SK-N-SH treated with all-trans-retinoic acid at 6 μM for 48 hours (cell line): ENCODE measurements at regions not wholly inside any gene's neighbourhood (a gene's known extent, or its start where the extent isn't known, plus 50 kb on each side); places are given as distances from the start of the nearest gene placed in this dataset.

Experiments used
- ATAC-seq: fragments of 200-7000 bp; cut with Tn5 transposase; 3 replicates; pipeline ENCODE4 v1.9.1; 2020; ENCODE audit warnings: mild to moderate bottlenecking, moderate library complexity
- BACH2 ChIP-seq: fragments of 250-450 bp; sonication (Bioruptor Pico); IDR thresholded peaks from 2 replicates; pipeline ENCODE4 v1.9.0; 2021; ENCODE audit warnings: mild to moderate bottlenecking, borderline replicate concordance
- CSDC2 ChIP-seq: fragments of 250-450 bp; sonication (Bioruptor Pico); IDR thresholded peaks from 2 replicates; pipeline ENCODE4 v1.5.0; 2020; ENCODE audit warnings: mild to moderate bottlenecking, moderate library complexity
- ESRRG ChIP-seq: fragments of 250-450 bp; sonication (Bioruptor Pico); IDR thresholded peaks from 2 replicates; pipeline ENCODE4 v1.6.1; 2021; ENCODE audit warnings: mild to moderate bottlenecking
- GLIS3 ChIP-seq: fragments of 250-450 bp; sonication (Bioruptor Pico); IDR thresholded peaks from 2 replicates; pipeline ENCODE4 v1.5.0; 2020; ENCODE audit warnings: mild to moderate bottlenecking, moderate library complexity
- ISL1 ChIP-seq: fragments of 250-450 bp; sonication (Bioruptor Pico); IDR thresholded peaks from 2 replicates; pipeline ENCODE4 v2.1.2; 2022; ENCODE audit warnings: mild to moderate bottlenecking, moderate library complexity
- OSR1 ChIP-seq: fragments of 250-450 bp; sonication (Bioruptor Pico); IDR thresholded peaks from 2 replicates; pipeline ENCODE4 v1.8.0; 2022; ENCODE audit warnings: moderate library complexity, mild to moderate bottlenecking, inconsistent platforms
- PPARA ChIP-seq: fragments of 250-450 bp; sonication (Bioruptor Pico); IDR thresholded peaks from 2 replicates; pipeline ENCODE4 v1.5.0; 2020; ENCODE audit warnings: mild to moderate bottlenecking, borderline replicate concordance
- RARB ChIP-seq: fragments of 250-450 bp; sonication (Bioruptor Pico); IDR thresholded peaks from 2 replicates; pipeline ENCODE4 v1.8.0; 2021; ENCODE audit warnings: mild to moderate bottlenecking, moderate library complexity
- SNAI2 ChIP-seq: fragments of 250-450 bp; sonication (Bioruptor Pico); IDR thresholded peaks from 2 replicates; pipeline ENCODE4 v1.5.0; 2020; ENCODE audit warnings: mild to moderate bottlenecking, moderate library complexity
- TCF4 ChIP-seq: fragments of 250-450 bp; sonication (Bioruptor Pico); IDR thresholded peaks from 2 replicates; pipeline ENCODE4 v1.8.0; 2021; ENCODE audit warnings: mild to moderate bottlenecking, moderate library complexity, borderline replicate concordance
- TOX ChIP-seq: fragments of 250-450 bp; sonication (Bioruptor Pico); IDR thresholded peaks from 2 replicates; pipeline ENCODE4 v1.8.0; 2021; ENCODE audit warnings: mild to moderate bottlenecking, moderate library complexity, borderline replicate concordance
- ZC3H10 ChIP-seq: fragments of 250-450 bp; sonication (Bioruptor Pico); IDR thresholded peaks from 2 replicates; pipeline ENCODE4 v1.5.1; 2021; ENCODE audit warnings: mild to moderate bottlenecking, moderate library complexity
- ZFP3 ChIP-seq: fragments of 250-450 bp; sonication (Bioruptor Pico); IDR thresholded peaks from 2 replicates; pipeline ENCODE4 v1.5.0; 2020; ENCODE audit warnings: mild to moderate bottlenecking, moderate library complexity
- ZFP30 ChIP-seq: fragments of 450-650 bp; formaldehyde crosslinking; IDR thresholded peaks from 2 replicates; pipeline ENCODE4 v1.5.0; 2022; ENCODE audit warnings: mild to moderate bottlenecking, moderate library complexity
- ZNF565 ChIP-seq: fragments of 450-650 bp; formaldehyde crosslinking; conservative IDR thresholded peaks from 2 replicates; pipeline ENCODE4 v1.5.0; 2020; ENCODE audit warnings: low read depth, mild to moderate bottlenecking, moderate library complexity
- ZNF8 ChIP-seq: fragments of 450-650 bp; formaldehyde crosslinking; IDR thresholded peaks from 2 replicates; pipeline ENCODE4 v1.5.0; 2020; ENCODE audit warnings: mild to moderate bottlenecking, moderate library complexity
- TF ChIP-seq, protein P1 (sequence below): fragments of 250-450 bp; sonication (Bioruptor Pico); IDR thresholded peaks from 2 replicates; pipeline ENCODE4 v1.8.0; 2021; ENCODE audit warnings: low read depth, mild to moderate bottlenecking, moderate library complexity, borderline replicate concordance
- TF ChIP-seq, protein P2 (sequence below): fragments of 250-450 bp; sonication (Bioruptor Pico); IDR thresholded peaks from 2 replicates; pipeline ENCODE4 v1.5.0; 2020; ENCODE audit warnings: mild to moderate bottlenecking, moderate library complexity
- TF ChIP-seq, protein P3 (sequence below): fragments of 250-450 bp; sonication (Bioruptor Pico); IDR thresholded peaks from 2 replicates; pipeline ENCODE4 v1.5.1; 2020; ENCODE audit warnings: low read depth, mild to moderate bottlenecking, moderate library complexity
- TF ChIP-seq, protein P4 (sequence below): fragments of 250-450 bp; sonication (Bioruptor Pico); IDR thresholded peaks from 2 replicates; pipeline ENCODE4 v1.5.1; 2021; ENCODE audit warnings: mild to moderate bottlenecking, moderate library complexity
- TF ChIP-seq, protein P5 (sequence below): fragments of 250-450 bp; sonication (Bioruptor Pico); IDR thresholded peaks from 2 replicates; pipeline ENCODE4 v1.8.0; 2020; ENCODE audit warnings: mild to moderate bottlenecking, moderate library complexity, borderline replicate concordance

DNA sequence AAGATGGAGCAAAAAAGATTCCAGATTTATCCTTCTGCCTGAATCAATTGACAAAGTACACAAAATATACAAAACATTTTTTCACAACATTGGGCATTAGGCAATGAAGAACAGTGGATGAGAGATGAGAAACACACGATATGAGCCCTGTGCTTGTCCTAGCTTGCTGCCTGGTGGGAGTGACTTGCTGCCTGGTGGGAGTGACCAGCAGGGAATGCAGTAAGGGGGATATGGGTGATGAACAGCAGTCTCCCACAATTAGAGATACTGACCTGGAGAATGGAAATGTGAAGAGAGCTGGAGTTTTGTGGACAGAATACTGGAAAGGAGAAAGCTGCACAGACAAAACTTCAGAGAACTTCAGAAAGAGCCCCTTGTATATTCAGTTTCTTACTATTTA is 629.4 kb upstream of the FRG1 start:
- ATAC-seq = no peak
- no peak for TF ChIP-seq ZFP30
- TF ChIP-seq RARB (CRISPR knock-in tag) = no peak
- TF ChIP-seq ZNF8 (CRISPR knock-in tag) = no peak
- TF ChIP-seq, protein P1, sequence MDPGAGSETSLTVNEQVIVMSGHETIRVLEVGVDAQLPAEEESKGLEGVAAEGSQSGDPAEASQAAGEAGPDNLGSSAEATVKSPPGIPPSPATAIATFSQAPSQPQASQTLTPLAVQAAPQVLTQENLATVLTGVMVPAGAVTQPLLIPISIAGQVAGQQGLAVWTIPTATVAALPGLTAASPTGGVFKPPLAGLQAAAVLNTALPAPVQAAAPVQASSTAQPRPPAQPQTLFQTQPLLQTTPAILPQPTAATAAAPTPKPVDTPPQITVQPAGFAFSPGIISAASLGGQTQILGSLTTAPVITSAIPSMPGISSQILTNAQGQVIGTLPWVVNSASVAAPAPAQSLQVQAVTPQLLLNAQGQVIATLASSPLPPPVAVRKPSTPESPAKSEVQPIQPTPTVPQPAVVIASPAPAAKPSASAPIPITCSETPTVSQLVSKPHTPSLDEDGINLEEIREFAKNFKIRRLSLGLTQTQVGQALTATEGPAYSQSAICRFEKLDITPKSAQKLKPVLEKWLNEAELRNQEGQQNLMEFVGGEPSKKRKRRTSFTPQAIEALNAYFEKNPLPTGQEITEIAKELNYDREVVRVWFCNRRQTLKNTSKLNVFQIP (CRISPR knock-in tag) = no peak
- TF ChIP-seq CSDC2 (CRISPR knock-in tag) = no peak
- TF ChIP-seq, protein P2, sequence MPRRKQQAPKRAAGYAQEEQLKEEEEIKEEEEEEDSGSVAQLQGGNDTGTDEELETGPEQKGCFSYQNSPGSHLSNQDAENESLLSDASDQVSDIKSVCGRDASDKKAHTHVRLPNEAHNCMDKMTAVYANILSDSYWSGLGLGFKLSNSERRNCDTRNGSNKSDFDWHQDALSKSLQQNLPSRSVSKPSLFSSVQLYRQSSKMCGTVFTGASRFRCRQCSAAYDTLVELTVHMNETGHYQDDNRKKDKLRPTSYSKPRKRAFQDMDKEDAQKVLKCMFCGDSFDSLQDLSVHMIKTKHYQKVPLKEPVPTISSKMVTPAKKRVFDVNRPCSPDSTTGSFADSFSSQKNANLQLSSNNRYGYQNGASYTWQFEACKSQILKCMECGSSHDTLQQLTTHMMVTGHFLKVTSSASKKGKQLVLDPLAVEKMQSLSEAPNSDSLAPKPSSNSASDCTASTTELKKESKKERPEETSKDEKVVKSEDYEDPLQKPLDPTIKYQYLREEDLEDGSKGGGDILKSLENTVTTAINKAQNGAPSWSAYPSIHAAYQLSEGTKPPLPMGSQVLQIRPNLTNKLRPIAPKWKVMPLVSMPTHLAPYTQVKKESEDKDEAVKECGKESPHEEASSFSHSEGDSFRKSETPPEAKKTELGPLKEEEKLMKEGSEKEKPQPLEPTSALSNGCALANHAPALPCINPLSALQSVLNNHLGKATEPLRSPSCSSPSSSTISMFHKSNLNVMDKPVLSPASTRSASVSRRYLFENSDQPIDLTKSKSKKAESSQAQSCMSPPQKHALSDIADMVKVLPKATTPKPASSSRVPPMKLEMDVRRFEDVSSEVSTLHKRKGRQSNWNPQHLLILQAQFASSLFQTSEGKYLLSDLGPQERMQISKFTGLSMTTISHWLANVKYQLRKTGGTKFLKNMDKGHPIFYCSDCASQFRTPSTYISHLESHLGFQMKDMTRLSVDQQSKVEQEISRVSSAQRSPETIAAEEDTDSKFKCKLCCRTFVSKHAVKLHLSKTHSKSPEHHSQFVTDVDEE = no peak
- TF ChIP-seq, protein P3, sequence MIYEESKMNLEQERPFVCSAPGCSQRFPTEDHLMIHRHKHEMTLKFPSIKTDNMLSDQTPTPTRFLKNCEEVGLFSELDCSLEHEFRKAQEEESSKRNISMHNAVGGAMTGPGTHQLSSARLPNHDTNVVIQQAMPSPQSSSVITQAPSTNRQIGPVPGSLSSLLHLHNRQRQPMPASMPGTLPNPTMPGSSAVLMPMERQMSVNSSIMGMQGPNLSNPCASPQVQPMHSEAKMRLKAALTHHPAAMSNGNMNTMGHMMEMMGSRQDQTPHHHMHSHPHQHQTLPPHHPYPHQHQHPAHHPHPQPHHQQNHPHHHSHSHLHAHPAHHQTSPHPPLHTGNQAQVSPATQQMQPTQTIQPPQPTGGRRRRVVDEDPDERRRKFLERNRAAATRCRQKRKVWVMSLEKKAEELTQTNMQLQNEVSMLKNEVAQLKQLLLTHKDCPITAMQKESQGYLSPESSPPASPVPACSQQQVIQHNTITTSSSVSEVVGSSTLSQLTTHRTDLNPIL (CRISPR knock-in tag) = no peak
- TF ChIP-seq TCF4 (CRISPR knock-in tag) = no peak
- TF ChIP-seq, protein P4, sequence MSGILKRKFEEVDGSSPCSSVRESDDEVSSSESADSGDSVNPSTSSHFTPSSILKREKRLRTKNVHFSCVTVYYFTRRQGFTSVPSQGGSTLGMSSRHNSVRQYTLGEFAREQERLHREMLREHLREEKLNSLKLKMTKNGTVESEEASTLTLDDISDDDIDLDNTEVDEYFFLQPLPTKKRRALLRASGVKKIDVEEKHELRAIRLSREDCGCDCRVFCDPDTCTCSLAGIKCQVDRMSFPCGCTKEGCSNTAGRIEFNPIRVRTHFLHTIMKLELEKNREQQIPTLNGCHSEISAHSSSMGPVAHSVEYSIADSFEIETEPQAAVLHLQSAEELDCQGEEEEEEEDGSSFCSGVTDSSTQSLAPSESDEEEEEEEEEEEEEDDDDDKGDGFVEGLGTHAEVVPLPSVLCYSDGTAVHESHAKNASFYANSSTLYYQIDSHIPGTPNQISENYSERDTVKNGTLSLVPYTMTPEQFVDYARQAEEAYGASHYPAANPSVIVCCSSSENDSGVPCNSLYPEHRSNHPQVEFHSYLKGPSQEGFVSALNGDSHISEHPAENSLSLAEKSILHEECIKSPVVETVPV (CRISPR knock-in tag) = no peak
- TF ChIP-seq, all 23 proteins: peak for 0

DNA sequence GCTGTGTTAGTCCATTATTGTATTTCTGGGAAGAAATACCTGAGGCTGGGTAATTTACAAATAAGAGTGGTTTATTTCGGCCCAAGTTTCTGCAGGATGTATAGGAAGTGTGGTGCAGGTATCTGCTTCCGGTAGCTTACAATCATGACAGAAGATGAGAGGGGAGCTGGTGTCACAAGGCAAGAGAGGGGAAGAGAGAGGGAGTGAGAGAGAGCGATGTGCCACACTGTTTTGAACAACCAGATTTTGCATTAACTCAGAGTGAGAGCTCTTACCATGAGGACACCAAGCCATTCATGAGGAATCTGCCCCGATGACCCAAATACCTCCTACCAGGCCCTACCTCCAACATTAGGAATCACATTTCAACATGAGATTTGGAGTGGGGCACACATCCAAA is 627.6 kb upstream of the FRG1 start:
- TF ChIP-seq ZNF565 (CRISPR knock-in tag) (no peak), PPARA (CRISPR knock-in tag) (no peak)
- TF ChIP-seq, all 23 proteins: peak for 0
- ATAC-seq = no peak

DNA sequence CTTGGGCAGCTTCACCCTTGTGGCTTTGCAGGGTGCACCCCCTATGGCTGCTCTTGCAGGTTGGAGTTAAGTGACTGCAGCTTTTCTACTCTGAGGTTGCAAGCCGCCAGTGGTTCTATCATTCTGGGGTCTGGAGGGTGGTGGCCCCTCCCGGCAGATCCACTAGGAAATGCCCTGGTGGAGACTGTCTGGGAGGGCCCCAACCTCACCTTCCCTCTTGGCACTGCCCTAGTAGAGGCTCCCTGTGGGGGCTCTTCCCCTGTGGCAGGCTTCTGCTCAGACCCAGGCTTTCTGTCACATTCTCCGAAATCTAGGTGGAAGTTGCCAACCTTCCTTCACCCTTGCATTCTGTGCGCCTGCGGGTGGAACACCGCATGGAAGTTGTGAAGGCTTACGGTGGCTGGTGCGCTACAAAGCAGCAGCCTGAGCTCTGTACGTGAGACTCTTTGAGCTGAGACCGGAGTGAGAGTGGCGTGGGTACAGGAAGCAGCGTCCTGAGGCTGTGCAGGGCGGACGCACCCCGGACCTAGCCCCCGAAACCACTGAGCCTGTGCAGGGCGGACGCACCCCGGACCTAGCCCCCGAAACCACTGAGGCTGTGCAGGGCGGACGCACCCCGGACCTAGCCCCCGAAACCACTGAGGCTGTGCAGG is 626.7 kb upstream of the FRG1 start:
- ATAC-seq = no peak
- TF ChIP-seq ESRRG (CRISPR knock-in tag) = no peak
- TF ChIP-seq ZC3H10 (CRISPR knock-in tag) = no peak
- no peak for TF ChIP-seq OSR1 (CRISPR knock-in tag)
- no peak for TF ChIP-seq GLIS3 (CRISPR knock-in tag)
- TF ChIP-seq BACH2 = no peak
- TF ChIP-seq ZNF565 (CRISPR knock-in tag) = no peak
- no peak for TF ChIP-seq ZFP30
- no peak for TF ChIP-seq ZFP3
- TF ChIP-seq, protein P4 (CRISPR knock-in tag) = no peak

DNA sequence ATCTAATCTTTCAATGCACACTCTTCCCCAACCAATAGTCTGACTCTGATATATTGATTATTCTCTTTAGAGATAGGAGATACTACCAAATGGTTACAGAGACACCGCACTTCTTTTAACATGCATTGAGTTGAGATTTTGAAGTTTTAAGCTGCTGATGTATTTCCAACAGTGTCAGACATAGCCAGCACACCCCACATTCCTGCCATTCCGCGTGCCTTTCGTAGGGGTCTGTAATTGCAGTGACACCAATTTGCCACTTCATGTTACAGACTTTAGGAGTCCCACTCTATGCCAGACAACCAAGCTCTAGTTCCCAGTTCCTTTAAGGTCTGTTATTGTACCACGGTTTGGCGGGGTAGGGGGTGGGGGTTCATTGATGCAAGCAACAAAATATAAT is 618.2 kb upstream of the FRG1 start:
- no peak for TF ChIP-seq GLIS3 (CRISPR knock-in tag)
- ATAC-seq = no peak

DNA sequence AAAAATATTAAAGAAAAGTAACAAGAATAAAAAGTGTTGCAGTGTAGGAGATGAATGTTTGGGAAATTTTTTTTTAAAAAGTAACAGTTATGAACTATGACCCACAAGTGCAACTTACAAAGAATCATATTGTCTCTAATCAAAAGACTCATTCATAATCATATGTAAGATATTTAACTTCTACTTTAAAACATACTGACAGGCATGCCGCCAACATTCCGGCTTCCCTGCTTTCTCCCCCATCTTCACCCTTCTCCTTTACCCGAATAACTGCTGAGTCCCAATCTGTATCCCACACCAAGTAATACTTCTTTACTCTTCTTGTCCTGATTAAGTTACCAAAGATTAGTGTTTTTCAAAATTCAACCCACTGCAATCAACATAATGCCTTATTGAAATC is 598.8 kb upstream of the FRG1 start:
- no peak for ATAC-seq
- TF ChIP-seq, protein P5, sequence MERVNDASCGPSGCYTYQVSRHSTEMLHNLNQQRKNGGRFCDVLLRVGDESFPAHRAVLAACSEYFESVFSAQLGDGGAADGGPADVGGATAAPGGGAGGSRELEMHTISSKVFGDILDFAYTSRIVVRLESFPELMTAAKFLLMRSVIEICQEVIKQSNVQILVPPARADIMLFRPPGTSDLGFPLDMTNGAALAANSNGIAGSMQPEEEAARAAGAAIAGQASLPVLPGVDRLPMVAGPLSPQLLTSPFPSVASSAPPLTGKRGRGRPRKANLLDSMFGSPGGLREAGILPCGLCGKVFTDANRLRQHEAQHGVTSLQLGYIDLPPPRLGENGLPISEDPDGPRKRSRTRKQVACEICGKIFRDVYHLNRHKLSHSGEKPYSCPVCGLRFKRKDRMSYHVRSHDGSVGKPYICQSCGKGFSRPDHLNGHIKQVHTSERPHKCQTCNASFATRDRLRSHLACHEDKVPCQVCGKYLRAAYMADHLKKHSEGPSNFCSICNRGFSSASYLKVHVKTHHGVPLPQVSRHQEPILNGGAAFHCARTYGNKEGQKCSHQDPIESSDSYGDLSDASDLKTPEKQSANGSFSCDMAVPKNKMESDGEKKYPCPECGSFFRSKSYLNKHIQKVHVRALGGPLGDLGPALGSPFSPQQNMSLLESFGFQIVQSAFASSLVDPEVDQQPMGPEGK (CRISPR knock-in tag) = no peak
- TF ChIP-seq SNAI2 (CRISPR knock-in tag) (no peak), OSR1 (CRISPR knock-in tag) (no peak), ZNF8 (CRISPR knock-in tag) (no peak), TOX (CRISPR knock-in tag) (no peak), ISL1 (CRISPR knock-in tag) (no peak), BACH2 (no peak)
- TF ChIP-seq, protein P2 = no peak
